CD4-positive, alpha-beta T cell (primary cell): ENCODE measurements at regions not wholly inside any gene's neighbourhood (a gene's known extent, or its start where the extent isn't known, plus 50 kb on each side); places are given as distances from the start of the nearest gene placed in this dataset.

ENCODE experiments used
- ATAC-seq: fragments of 200-7000 bp; cut with Tn5 transposase; one replicate; pipeline ENCODE4 v1.10.0; 2022; ENCODE audit warnings: mild to moderate bottlenecking; ENCODE audit not compliant: poor library complexity
- CTCF ChIA-PET: fragments of 350-600 bp; sonication (Branson Sonifier 250); formaldehyde crosslinking; loops from one replicate; lab custom pipeline; 2021; ENCODE audit warnings: antibody characterized with exemption, inconsistent platforms; lab: Charles Lee
- POLR2A ChIA-PET: fragments of 350-600 bp; sonication (Branson Sonifier 250); formaldehyde crosslinking; loops from one replicate; lab custom pipeline; 2021; ENCODE audit warnings: antibody characterized with exemption, inconsistent platforms; lab: Charles Lee
- DNase-seq, 14 experiments: peaks; one replicate each; pipeline ENCODE4 v3.0.0-alpha.2; 2013 to 2020; ENCODE audit warnings: mixed read lengths in 2 of 14
- H3K27ac ChIP-seq, 2 donors: one replicate each; pipeline versions ENCODE4 v1.5.1 to v1.7.0; 2013; ENCODE audit warnings: low read length in 2 of 2, low read depth in 1 of 2, mild to moderate bottlenecking in 1 of 2
- H3K27me3 ChIP-seq, 2 experiments: 1 replicate in 1 of 2; 2 replicates in 1 of 2; pipeline versions ENCODE4 v1.6.1 to v1.7.0; 2013; ENCODE audit warnings: low read length in 2 of 2, control low read depth in 1 of 2, mild to moderate bottlenecking in 1 of 2, moderate library complexity in 1 of 2; ENCODE audit not compliant: insufficient read depth in 2 of 2, control insufficient read depth in 1 of 2
- H3K36me3 ChIP-seq: one replicate; pipeline ENCODE4 v1.6.1; 2013; ENCODE audit warnings: low read length, control low read depth; ENCODE audit not compliant: insufficient read depth
- H3K4me1 ChIP-seq: one replicate; pipeline ENCODE4 v1.6.1; 2013; ENCODE audit warnings: low read length, control low read depth; ENCODE audit not compliant: insufficient read depth
- H3K4me3 ChIP-seq: one replicate; pipeline ENCODE4 v1.5.1; 2013; ENCODE audit warnings: mild to moderate bottlenecking, low read length, moderate library complexity
- H3K9me3 ChIP-seq, 2 experiments: 1 replicate in 1 of 2; 2 replicates in 1 of 2; pipeline versions ENCODE4 v1.6.1 to v1.7.0; 2013; ENCODE audit warnings: low read length in 2 of 2, mild to moderate bottlenecking in 2 of 2, control low read depth in 1 of 2, moderate library complexity in 1 of 2; ENCODE audit not compliant: control insufficient read depth in 1 of 2, insufficient read depth in 1 of 2
- H3K27ac Mint-ChIP-seq: one replicate; pipeline ENCODE4 v1.8.0; 2020; ENCODE audit warnings: mixed read lengths
- H3K27me3 Mint-ChIP-seq: one replicate; pipeline ENCODE4 v1.8.0; 2021; ENCODE audit warnings: mixed read lengths
- H3K36me3 Mint-ChIP-seq: one replicate; pipeline ENCODE4 v1.8.0; 2021; ENCODE audit warnings: low read depth, mixed read lengths
- H3K4me1 Mint-ChIP-seq: one replicate; pipeline ENCODE4 v1.8.0; 2021; ENCODE audit warnings: low read depth, mixed read lengths
- H3K4me3 Mint-ChIP-seq: one replicate; pipeline ENCODE4 v1.8.0; 2020; ENCODE audit warnings: mild to moderate bottlenecking, mixed read lengths
- H3K9me3 Mint-ChIP-seq: one replicate; pipeline ENCODE4 v1.8.0; 2020; ENCODE audit warnings: mixed read lengths
- CTCF ChIP-seq: fragments of 200-600 bp; IDR thresholded peaks from one replicate; pipeline ENCODE4 v1.8.0; 2022; ENCODE audit warnings: antibody characterized with exemption, mild to moderate bottlenecking
- intact Hi-C, 2 experiments: fragments of 100-400 bp; cut with DNase I in 1 of 2; cut with micrococcal nuclease in 1 of 2; formaldehyde crosslinking; loops; one replicate each; pipeline versions ENCODE4 v1.15.1 to v1.9.0; 2023 to 2025; cut with DNase I, micrococcal nuclease

- Mint-ChIP-seq H3K27me3 (no peaks in the 10 kb centered on the region), H3K27ac (no peak overlapping the region), H3K36me3 (no peaks in the 10 kb centered on the region), H3K9me3 (peaks cover 11% of the 10 kb centered on the region), H3K4me3 (no peak overlapping the region), H3K4me1 (no peaks in the 10 kb centered on the region)
- ChIA-PET POLR2A (no interaction called here), CTCF (no interaction called here)
- no peak for TF ChIP-seq CTCF
- peaks cover 0 to 8% of the 10 kb centered on the region in 2 experiments for H3K9me3 ChIP-seq
- H3K4me1 ChIP-seq: no peaks in the 10 kb centered on the region
- H3K27me3 ChIP-seq: no peaks in the 10 kb centered on the region
- ATAC-seq: no peak
- no peaks in the 10 kb centered on the region for H3K36me3 ChIP-seq
- no peak overlapping the region for H3K27ac ChIP-seq
- intact Hi-C loops: no loop called here
- no peak overlapping the region for H3K4me3 ChIP-seq
- DNase-seq: no peak
These were observed 450.0 kb downstream of the HAO1 start for GRCh38 chr20:7490288-7490687.

- no peak overlapping the region for H3K4me3 ChIP-seq
- Mint-ChIP-seq H3K4me1 (no peaks in the 10 kb centered on the region), H3K4me3 (no peak overlapping the region), H3K27me3 (no peaks in the 10 kb centered on the region), H3K9me3 (peaks cover 11% of the 10 kb centered on the region), H3K36me3 (no peaks in the 10 kb centered on the region), H3K27ac (no peak overlapping the region)
- ATAC-seq (no peak), DNase-seq (no peak)
- no peaks in the 10 kb centered on the region for H3K36me3 ChIP-seq
- TF ChIP-seq CTCF: no peak
- intact Hi-C loops: no loop called here
- peaks cover 0 to 8% of the 10 kb centered on the region in 2 experiments for H3K9me3 ChIP-seq
- H3K27ac ChIP-seq: no peak overlapping the region
- CTCF ChIA-PET: no interaction called here
- no peaks in the 10 kb centered on the region for H3K27me3 ChIP-seq
- POLR2A ChIA-PET: no interaction called here
- no peaks in the 10 kb centered on the region for H3K4me1 ChIP-seq
These were observed 448.0 kb downstream of the HAO1 start for GRCh38 chr20:7492257-7492656.

- H3K27me3 ChIP-seq: no peaks in the 10 kb centered on the region
- Mint-ChIP-seq H3K9me3 (peaks cover 12% of the 10 kb centered on the region), H3K27me3 (no peaks in the 10 kb centered on the region), H3K36me3 (no peaks in the 10 kb centered on the region), H3K27ac (no peak overlapping the region), H3K4me1 (no peaks in the 10 kb centered on the region), H3K4me3 (no peak overlapping the region)
- ATAC-seq (no peak), DNase-seq (no peak)
- H3K4me3 ChIP-seq: no peak overlapping the region
- TF ChIP-seq CTCF: no peak
- H3K36me3 ChIP-seq: no peaks in the 10 kb centered on the region
- POLR2A ChIA-PET: no interaction called here
- no peaks in the 10 kb centered on the region for H3K4me1 ChIP-seq
- H3K27ac ChIP-seq: no peak overlapping the region
- CTCF ChIA-PET: no interaction called here
- peaks cover 0 to 8% of the 10 kb centered on the region in 2 experiments for H3K9me3 ChIP-seq
- intact Hi-C loops: no loop called here
These were observed 446.9 kb downstream of the HAO1 start for GRCh38 chr20:7493311-7493710.
